H1 (cell line): ENCODE measurements at regions not wholly inside any gene's neighbourhood (a gene's known extent, or its start where the extent isn't known, plus 50 kb on each side); places are given as distances from the start of the nearest gene placed in this dataset.

ENCODE experiments used
- CTCF ChIP-seq, 3 experiments: IDR thresholded peaks; 1 replicate in 2 of 3; 2 replicates in 1 of 3; pipeline versions ENCODE4 v1.5.1 to v1.6.1; 2011; ENCODE audit warnings: low read length in 3 of 3, mild to moderate bottlenecking in 3 of 3, inconsistent platforms in 2 of 3, low read depth in 1 of 3, moderate library complexity in 1 of 3; ENCODE audit not compliant: insufficient read depth in 1 of 3; ENCODE audit errors: control extremely low read depth in 1 of 3
- SP1 ChIP-seq: IDR thresholded peaks from 2 replicates; pipeline ENCODE4 v1.6.1; 2011; ENCODE audit warnings: low read depth, low read length
- TAF1 ChIP-seq: IDR thresholded peaks from 2 replicates; pipeline ENCODE4 v1.6.1; 2011; ENCODE audit warnings: mild to moderate bottlenecking, low read depth, low read length

GRCh38 chr18:10271481-10271880 is 183.0 kb upstream of the APCDD1 start:
- TF ChIP-seq CTCF (IDR thresholded peaks at IDR 0.05; ENCODE audit: control extremely low read depth in 1 of 3, insufficient read depth in 1 of 3, low read depth in 1 of 3, low read length in 3 of 3) (no peak), TAF1 (no peak), SP1 (no peak)
